Lower leg skin (tissue), 4 donors: ENCODE measurements at regions not wholly inside any gene's neighbourhood (a gene's known extent, or its start where the extent isn't known, plus 50 kb on each side); places are given as distances from the start of the nearest gene placed in this dataset.
A peak's percentile ranks its signal among the peaks of the same experiment; 100 is the strongest.
"Not testable (repeated sequence)": the region's sequence is repeated elsewhere in the genome, so short reads cannot be mapped to it uniquely, and the experiment has no call there.

Experiments
- DNase-seq, 2 donors: peaks; one replicate each; pipeline ENCODE4 v3.0.0-alpha.2; 2019; ENCODE audit warnings: low spot score in 2 of 2
- H3K4me3 ChIP-seq: fragments of 200-600 bp; sonication (generic); 2 replicates; pipeline ENCODE4 v1.5.1; 2017; ENCODE audit warnings: mild to moderate bottlenecking, low read depth; ENCODE audit not compliant: poor library complexity, severe bottlenecking
- POLR2A ChIP-seq, 2 donors: fragments of 450-650 bp; IDR thresholded peaks; one replicate each; pipeline ENCODE4 v1.6.1; 2016 to 2017; ENCODE audit warnings: antibody characterized with exemption in 2 of 2, mild to moderate bottlenecking in 1 of 2, moderate library complexity in 1 of 2
- WGBS, 2 donors: methylation state at CpG; one replicate each; pipeline ENCODE4 v1.1.5; 2018; 5-methylcytosine and 5-hydroxymethylcytosine counted together
- intact Hi-C: fragments of 100-400 bp; cut with DNase I; formaldehyde crosslinking; loops from one replicate; pipeline ENCODE4 v1.15.0; 2023; ENCODE audit warnings: low total_unique reads
- TF ChIP-seq, protein P1 (sequence below), 3 donors: fragments of 450-650 bp; IDR thresholded peaks; one replicate each; pipeline ENCODE4 v1.5.1; 2016; ENCODE audit warnings: antibody characterized with exemption in 3 of 3, mild to moderate bottlenecking in 3 of 3, moderate library complexity in 2 of 3

GRCh38 chr2:47704287-47704686 is 78.7 kb upstream of the MSH6 start:
- DNase-seq, result no peak
- 33 to 68% methylated on average over 2 of the region's 2 CpGs for WGBS, 2 donors
- TF ChIP-seq POLR2A (IDR thresholded peaks at IDR 0.05), result no peak
- TF ChIP-seq, protein P1, sequence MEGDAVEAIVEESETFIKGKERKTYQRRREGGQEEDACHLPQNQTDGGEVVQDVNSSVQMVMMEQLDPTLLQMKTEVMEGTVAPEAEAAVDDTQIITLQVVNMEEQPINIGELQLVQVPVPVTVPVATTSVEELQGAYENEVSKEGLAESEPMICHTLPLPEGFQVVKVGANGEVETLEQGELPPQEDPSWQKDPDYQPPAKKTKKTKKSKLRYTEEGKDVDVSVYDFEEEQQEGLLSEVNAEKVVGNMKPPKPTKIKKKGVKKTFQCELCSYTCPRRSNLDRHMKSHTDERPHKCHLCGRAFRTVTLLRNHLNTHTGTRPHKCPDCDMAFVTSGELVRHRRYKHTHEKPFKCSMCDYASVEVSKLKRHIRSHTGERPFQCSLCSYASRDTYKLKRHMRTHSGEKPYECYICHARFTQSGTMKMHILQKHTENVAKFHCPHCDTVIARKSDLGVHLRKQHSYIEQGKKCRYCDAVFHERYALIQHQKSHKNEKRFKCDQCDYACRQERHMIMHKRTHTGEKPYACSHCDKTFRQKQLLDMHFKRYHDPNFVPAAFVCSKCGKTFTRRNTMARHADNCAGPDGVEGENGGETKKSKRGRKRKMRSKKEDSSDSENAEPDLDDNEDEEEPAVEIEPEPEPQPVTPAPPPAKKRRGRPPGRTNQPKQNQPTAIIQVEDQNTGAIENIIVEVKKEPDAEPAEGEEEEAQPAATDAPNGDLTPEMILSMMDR (IDR thresholded peaks at IDR 0.05), result no peak
- no peak overlapping the region for H3K4me3 ChIP-seq
- intact Hi-C loops, result no loop called here

GRCh38 chr2:47699533-47700215 is 83.3 kb upstream of the MSH6 start:
- DNase-seq, result no peak
- H3K4me3 ChIP-seq, result no peak overlapping the region
- no peak for TF ChIP-seq POLR2A (IDR thresholded peaks at IDR 0.05)
- WGBS, 2 donors, result 97% methylated on average over 1 of the region's 1 CpG
- intact Hi-C loops, result no loop called here

GRCh38 chr2:47698436-47698972 is 84.4 kb upstream of the MSH6 start:
- DNase-seq, intact Hi-C loops: not testable (repeated sequence)

DNA sequence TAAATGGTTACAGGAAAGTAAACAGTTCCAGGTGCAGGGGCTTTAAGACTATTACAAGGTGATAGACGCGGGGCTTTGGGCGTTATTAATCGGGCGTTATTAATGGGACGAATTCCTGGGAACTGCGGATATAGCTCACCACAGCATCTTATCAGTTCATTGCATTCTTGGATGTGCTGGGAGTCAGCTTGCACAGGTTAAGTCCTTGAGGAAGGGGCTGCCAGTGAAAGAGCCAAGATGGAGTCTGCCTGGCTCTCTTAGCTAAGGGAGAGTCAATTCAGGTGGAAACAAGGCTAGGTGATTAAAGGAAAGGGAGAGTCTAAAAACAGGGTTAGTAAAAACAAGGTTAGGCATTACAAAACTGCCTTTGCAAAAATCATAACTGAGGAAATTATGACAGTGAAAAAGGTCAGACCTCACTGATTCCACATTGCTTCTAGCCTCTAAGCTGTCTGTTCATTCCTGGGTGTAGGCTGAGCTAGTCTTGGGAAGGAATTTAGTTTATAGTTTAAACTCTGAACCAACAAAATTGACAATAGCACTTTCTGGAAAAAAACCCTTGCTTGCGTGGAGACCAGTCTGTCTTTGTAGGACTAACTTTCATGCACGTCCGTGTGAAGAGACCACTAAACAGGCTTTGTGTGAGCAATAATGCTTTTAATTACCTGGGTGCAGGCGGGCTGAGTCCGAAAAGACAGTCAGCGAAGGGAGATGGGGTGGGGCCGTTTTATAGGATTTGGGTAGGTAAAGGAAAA is 85.1 kb upstream of the MSH6 start:
- 80 to 81% methylated on average over 14 of the region's 14 CpGs for WGBS, 2 donors
- H3K4me3 ChIP-seq, intact Hi-C loops: not testable (repeated sequence)

More at GRCh38 chr2:47698436-47698972, 84.4 kb upstream of the MSH6 start:
- H3K4me3 ChIP-seq, result not testable (repeated sequence)
- 37 to 45% methylated on average over 4 of the region's 4 CpGs for WGBS, 2 donors

GRCh38 chr2:47697000-47697601 is 85.8 kb upstream of the MSH6 start:
- no peak for TF ChIP-seq POLR2A (IDR thresholded peaks at IDR 0.05)
- TF ChIP-seq, protein P1 (IDR thresholded peaks at IDR 0.05), result no peak
- DNase-seq, result peak in 1 of 2 donors; percentile 40
- intact Hi-C loops, result no loop called here
- whole genome bisulfite sequencing, 2 donors, result 90% methylated on average over 12 of the region's 12 CpGs
- no peak overlapping the region for H3K4me3 ChIP-seq

More for the DNA sequence above, 85.1 kb upstream of the MSH6 start:
- DNase-seq, result peak in 1 of 2 donors; percentile 63

DNA sequence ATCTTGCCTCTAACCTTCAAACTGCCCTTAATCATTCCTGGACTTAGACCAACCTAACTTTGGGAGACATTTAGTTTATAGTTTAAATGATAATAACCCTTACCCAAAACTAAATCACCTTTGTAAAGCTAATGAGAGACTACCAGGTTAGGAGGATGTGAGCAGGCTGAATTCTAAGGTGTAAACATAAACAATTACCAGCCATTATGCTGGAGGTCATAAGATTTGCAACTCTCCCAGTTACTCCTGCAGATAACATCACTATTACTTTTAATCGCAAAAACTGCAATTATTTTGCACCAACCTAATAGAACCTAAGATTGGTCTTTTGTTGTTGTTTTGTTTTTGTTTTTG is 86.5 kb upstream of the MSH6 start:
- no peak for DNase-seq
- intact Hi-C loops, result no loop called here
- no peak for TF ChIP-seq POLR2A (IDR thresholded peaks at IDR 0.05)
- TF ChIP-seq, protein P1 (IDR thresholded peaks at IDR 0.05), result no peak
- no peak overlapping the region for H3K4me3 ChIP-seq
- WGBS, 2 donors, result 57 to 63% methylated on average over 1 of the region's 1 CpG

DNA sequence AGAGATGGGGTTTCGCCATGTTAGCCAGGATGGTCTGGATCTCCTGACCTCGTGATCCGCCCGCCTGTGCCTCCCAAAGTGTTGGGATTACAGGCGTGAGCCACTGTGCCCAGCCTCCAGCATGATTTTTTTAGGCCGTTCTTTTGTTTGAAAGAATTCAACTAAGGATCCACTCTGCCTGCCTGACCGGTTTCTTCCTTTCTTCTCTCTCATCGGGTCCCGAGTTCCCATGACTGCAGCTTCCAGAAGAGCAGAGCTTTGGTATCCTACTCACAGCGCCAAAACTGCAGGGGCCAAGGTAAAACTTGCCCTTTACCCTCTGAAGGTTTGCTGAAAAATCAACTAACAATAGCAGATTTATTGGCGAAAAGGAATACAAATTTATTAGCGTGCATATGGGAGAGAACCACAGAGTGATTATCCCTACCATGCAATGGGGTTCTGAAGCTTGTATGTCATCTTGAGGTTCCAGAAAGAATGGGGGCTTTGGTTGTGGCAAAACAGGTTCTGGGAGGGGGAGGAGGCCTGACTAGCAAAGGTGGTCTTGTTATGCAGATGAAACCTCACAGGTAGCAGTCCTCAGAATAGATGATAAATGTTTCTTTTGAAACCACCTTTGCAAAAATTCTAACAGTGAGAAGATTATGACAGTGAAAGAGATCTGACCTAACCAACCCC is 87.0 kb upstream of the MSH6 start:
- no peak for TF ChIP-seq POLR2A (IDR thresholded peaks at IDR 0.05)
- intact Hi-C loops, result no loop called here
- peak in 1 of 2 donors; percentile 17 for DNase-seq
- H3K4me3 ChIP-seq, result no peak overlapping the region
- WGBS, 2 donors, result 53 to 58% methylated on average over 12 of the region's 12 CpGs

DNA sequence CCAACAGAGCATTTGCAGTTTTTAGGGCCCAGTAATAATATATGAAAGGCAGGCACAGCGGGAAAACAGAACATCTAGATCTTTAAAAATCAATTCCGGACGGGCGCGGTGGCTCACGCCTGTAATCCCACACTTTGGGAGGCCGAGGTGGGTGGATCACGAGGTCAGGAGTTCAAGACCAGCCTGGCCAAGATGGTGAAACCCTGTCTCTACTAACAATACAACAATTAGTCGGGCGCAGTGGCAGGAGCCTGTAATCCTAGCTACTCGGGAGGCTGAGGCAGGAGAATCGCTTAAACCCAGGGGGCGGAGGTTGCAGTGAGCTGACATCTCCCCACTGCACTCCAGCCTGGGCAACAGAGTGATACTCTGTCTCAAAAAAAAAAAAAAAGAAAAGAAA is 88.5 kb upstream of the MSH6 start:
- peak in 1 of 2 donors; percentile 50 for DNase-seq
- WGBS, 2 donors, result 91 to 93% methylated on average over 13 of the region's 13 CpGs
- intact Hi-C loops, result not testable (repeated sequence)

DNA sequence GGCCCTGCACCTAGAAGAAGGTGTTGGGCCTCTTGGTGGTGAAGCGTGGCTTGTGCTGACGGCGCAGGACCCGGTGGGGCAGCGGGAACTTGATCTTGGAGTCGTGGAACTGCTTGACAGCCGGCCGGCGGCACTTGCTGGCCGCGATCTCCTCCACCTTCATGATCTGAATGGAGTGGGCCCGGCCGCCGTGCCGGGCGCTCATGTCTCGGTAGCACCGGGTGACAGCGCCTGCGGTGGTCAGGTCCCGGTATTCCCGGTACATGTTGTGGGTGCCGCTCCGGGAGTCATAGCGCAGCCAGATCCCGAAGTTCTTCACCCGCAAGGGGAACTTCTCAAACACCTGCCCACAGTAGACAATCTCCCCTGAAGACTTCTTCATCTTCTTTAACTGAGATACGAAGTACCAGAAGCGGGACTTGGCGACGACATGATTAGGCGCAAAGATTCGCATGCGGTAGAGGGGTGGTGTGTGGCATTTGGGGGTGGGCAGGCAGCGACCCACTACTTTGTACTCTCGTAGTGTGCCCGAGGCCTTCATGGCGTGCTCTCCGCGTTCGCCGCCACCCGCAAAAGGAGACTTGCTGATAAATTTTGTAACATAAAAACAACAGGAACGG is 92.1 kb upstream of the MSH6 start:
- peak in 1 of 2 donors; percentile 65 for DNase-seq

More for the DNA sequence above, 88.5 kb upstream of the MSH6 start:
- not testable (repeated sequence) for H3K4me3 ChIP-seq

More for the DNA sequence above, 92.1 kb upstream of the MSH6 start:
- intact Hi-C loops, H3K4me3 ChIP-seq: not testable (repeated sequence)
- 94 to 96% methylated on average over 38 to 44 of the region's 44 CpGs for WGBS, 2 donors
